AG09309 (cell line): ENCODE measurements at regions not wholly inside any gene's neighbourhood (a gene's known extent, or its start where the extent isn't known, plus 50 kb on each side); places are given as distances from the start of the nearest gene placed in this dataset.

Experiments
- DNase-seq: peaks from one replicate; pipeline ENCODE4 v3.0.0-alpha.2; 2010; ENCODE audit warnings: low read depth
- H3K4me3 ChIP-seq: 2 replicates; pipeline ENCODE4 v1.5.1; 2011; ENCODE audit warnings: mild to moderate bottlenecking, low read depth, low read length, moderate library complexity; ENCODE audit not compliant: control insufficient read depth
- TF ChIP-seq, protein P1 (sequence below): IDR thresholded peaks from 2 replicates; pipeline ENCODE4 v1.5.1; 2011; ENCODE audit warnings: mild to moderate bottlenecking, low read depth, low read length, inconsistent platforms; ENCODE audit not compliant: insufficient read depth, control insufficient read depth; ENCODE audit errors: missing control alignments

DNA sequence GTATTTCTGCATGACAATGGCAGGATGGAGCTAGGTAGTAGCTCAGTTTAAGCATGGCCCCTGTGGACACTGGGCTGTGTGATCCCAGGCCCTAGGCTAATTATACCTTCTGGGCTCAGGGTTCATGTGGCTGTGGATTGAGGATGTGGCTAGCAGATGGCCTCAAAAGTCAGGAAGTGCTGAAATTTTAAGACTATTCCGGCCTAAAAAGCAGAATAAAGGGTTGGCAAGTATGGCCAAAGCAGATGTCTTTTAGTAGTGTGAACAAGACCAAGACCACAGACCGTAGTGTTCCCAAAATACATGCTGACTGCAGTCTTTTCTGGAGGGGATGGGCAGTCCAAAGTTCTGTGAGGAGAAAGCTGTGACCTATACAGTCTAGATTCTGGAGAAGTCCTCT, 115.7 kb upstream of the RAG2 start:
- TF ChIP-seq, protein P1, sequence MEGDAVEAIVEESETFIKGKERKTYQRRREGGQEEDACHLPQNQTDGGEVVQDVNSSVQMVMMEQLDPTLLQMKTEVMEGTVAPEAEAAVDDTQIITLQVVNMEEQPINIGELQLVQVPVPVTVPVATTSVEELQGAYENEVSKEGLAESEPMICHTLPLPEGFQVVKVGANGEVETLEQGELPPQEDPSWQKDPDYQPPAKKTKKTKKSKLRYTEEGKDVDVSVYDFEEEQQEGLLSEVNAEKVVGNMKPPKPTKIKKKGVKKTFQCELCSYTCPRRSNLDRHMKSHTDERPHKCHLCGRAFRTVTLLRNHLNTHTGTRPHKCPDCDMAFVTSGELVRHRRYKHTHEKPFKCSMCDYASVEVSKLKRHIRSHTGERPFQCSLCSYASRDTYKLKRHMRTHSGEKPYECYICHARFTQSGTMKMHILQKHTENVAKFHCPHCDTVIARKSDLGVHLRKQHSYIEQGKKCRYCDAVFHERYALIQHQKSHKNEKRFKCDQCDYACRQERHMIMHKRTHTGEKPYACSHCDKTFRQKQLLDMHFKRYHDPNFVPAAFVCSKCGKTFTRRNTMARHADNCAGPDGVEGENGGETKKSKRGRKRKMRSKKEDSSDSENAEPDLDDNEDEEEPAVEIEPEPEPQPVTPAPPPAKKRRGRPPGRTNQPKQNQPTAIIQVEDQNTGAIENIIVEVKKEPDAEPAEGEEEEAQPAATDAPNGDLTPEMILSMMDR: no peak
- DNase-seq: no peak
- no peak overlapping the region for H3K4me3 ChIP-seq

DNA sequence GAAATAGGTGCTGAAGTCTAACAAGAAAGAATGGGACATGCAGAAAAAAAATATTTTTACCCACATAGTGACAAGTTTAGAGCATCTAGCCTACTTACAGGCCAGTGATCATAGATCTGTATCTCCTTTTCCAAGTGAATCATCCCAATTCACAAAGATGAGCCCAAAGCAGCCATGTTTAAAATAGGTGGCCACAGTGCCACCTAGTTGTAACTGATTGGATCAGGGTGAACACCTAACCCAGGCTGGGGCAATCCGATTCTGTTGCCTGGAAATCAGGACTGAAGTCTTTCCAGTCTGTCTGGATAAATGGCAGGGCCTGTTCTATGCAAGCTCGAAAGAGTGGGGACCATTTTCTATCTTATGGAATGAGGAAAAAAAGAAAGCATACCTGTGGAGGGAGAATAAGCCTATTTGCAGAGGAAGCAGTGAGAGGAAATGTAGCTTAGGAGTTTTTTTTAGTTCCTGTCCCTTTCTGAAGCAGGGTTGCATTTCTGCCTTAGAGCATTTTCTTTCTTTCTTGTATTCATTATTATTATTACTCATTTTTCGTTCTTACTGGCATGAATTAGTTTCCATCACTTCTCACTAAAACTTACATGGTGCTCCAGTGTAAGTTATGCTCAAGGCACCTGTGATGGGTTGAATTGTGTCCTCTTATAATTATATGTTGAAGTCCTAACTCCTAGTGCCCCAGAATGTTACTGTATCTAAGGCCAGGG, 113.2 kb upstream of the RAG2 start:
- DNase-seq: no peak
- TF ChIP-seq, protein P1: no peak
- H3K4me3 ChIP-seq: no peak overlapping the region
